Motor neuron (in vitro differentiated cells): ENCODE measurements at regions not wholly inside any gene's neighbourhood (a gene's known extent, or its start where the extent isn't known, plus 50 kb on each side); places are given as distances from the start of the nearest gene placed in this dataset.
A peak's percentile ranks its signal among the peaks of the same experiment; 100 is the strongest.

Experiments used
- ATAC-seq, 8 experiments: fragments of 200-7000 bp; cut with Tn5 transposase; replicated peaks in 6 of 8; 2 replicates each; pipeline ENCODE4 v1.8.0; 2021; ENCODE audit warnings: mild to moderate bottlenecking in 8 of 8, moderate library complexity in 8 of 8
- H3K27ac ChIP-seq, 2 donors: fragments of 250-450 bp; sonication (Bioruptor Pico); 2 replicates each; pipeline ENCODE4 v1.9.0; 2021; ENCODE audit warnings: antibody characterized with exemption in 2 of 2, mild to moderate bottlenecking in 2 of 2, moderate library complexity in 1 of 2
- H3K4me1 ChIP-seq, 2 donors: fragments of 250-450 bp; sonication (Bioruptor Pico); replicated peaks in 1 of 2; 2 replicates each; pipeline ENCODE4 v1.6.1; 2021; ENCODE audit warnings: antibody characterized with exemption in 2 of 2, mild to moderate bottlenecking in 2 of 2, moderate library complexity in 1 of 2
- H3K4me3 ChIP-seq, 5 donors: fragments of 250-450 bp; sonication (Bioruptor Pico); 2 replicates each; pipeline ENCODE4 v1.9.0; 2021; ENCODE audit warnings: antibody characterized with exemption in 5 of 5, mild to moderate bottlenecking in 5 of 5, moderate library complexity in 4 of 5
- WGBS, 10 experiments: fragments of 450-650 bp; shearing (Covaris generic); methylation state at CpG; one replicate each; pipeline ENCODE4 v1.0.0; 2022; 5-methylcytosine and 5-hydroxymethylcytosine counted together
- in situ Hi-C, 9 experiments: fragments of 400-800 bp; cut with MboI; loops; one replicate each; pipeline ENCODE4 v1.15.0; 2021; ENCODE audit warnings: low sequenced_read_pairs in 9 of 9, low pct_unique_long_range_greater_than_20kb in 2 of 9; ENCODE audit not compliant: unreplicated experiment in 9 of 9

GRCh38 chr14:62364800-62365280 lies 602.6 kb downstream of the SNAPC1 start:
- H3K27ac ChIP-seq = no peak overlapping the region
- ATAC-seq = peak in 1 of 8 experiments; percentile 51
- in situ Hi-C loops = no loop called here
- no peak overlapping the region for H3K4me3 ChIP-seq
- WGBS, 10 experiments = 0 to 83% (median 33%) methylated on average over 1 to 4 of the region's 4 CpGs
- H3K4me1 ChIP-seq = peaks cover 2 to 5% of the 10 kb centered on the region in 2 donors

DNA sequence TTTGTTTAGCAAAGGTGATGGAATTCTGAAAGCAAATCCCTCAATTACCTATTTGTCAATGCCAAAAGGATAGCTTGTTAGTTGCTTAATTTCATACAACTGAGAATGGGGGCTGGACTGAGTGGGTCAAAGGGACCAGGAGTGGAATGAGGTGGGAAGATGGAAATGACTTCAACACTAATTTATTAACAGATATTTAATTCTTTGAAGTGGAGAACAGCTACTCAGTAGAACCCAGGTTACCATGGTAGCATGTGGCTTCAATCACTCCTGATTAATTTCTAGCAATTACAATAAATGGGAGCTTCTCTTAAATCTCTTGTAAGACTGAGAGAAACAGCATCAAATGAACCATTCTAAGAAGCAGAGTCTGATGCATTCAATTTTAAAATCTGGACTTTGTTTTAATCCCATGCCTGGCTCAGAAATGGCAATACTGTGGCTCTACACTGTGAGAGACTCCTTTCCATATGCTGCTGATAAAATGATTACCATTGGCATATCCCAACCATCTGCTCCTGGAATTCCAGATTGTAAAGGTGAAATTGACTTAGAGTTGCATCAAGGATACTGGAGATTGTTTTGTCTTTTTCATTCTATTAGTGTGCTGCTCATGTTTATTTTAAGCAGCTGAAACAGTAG lies 607.8 kb downstream of the SNAPC1 start:
- in situ Hi-C loops = no loop called here
- Histone ChIP-seq H3K4me3 (no peak overlapping the region), H3K27ac (no peak overlapping the region), H3K4me1 (peaks cover 3 to 11% of the 10 kb centered on the region in 2 donors)
- peak in 3 of 8 experiments; percentile 46 to 85 (median 57) for ATAC-seq

DNA sequence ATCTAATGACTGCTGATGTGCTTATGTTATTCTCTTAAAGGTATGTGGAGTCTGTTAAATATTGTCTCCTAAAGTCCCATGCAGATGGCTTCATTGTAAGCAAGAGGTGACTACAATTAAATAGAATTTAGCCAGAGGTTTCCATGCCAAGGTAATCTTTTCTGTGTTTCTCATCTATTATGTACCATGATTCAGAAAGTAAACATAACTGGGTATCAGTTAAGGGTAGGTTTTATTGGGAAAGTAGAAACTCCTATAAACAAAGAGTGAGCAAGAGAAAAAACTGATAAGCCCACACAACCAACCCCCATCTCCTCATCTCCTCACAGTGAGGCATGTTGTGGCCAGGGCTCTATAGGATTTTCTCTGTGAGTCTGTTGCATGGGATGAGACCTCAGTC lies 611.7 kb downstream of the SNAPC1 start:
- no peak for ATAC-seq
- no peak overlapping the region for H3K27ac ChIP-seq
- peaks cover 3 to 11% of the 10 kb centered on the region in 2 donors for H3K4me1 ChIP-seq
- in situ Hi-C loops = no loop called here
- H3K4me3 ChIP-seq = no peak overlapping the region

DNA sequence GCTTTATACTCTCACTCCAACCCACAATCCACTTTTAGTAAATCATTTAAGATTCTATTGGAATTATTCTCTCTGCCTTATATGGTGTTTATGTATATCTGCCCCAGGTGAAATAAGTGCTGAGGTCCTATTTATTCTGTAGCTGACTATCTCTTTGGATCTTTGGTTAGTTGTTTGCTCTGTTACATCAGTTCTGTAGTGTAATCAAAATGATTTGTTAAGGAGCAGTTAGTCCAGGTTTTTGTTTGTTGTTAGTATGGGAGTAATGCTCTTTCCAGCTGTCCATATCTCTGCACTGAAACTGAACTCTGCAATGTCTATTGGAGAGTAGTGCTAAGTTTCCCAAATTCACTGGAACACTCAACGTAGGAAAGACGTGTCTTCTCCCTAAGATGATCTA lies 615.8 kb downstream of the SNAPC1 start:
- in situ Hi-C loops = no loop called here

GRCh38 chr14:62381311-62382070 lies 619.3 kb downstream of the SNAPC1 start:
- Histone ChIP-seq H3K4me1 (peaks cover 10 to 25% of the 10 kb centered on the region in 2 donors), H3K4me3 (no peak overlapping the region), H3K27ac (peak overlapping the region in 1 of 2 donors; percentile 52)
- in situ Hi-C loops = no loop called here
- peak in 5 of 8 experiments; percentile 82 to 97 (median 94) for ATAC-seq
- 35 to 83% (median 68%) methylated on average over 1 to 8 of the region's 8 CpGs; no CpG with 5 or more reads in 4 of the 10 experiments for WGBS, 10 experiments

More for the DNA sequence above, 615.8 kb downstream of the SNAPC1 start:
- no peak for ATAC-seq
- H3K27ac ChIP-seq = no peak overlapping the region
- 6 to 95% (median 75%) methylated on average over 2 of the region's 2 CpGs; no CpG with 5 or more reads in 2 of the 10 experiments for WGBS, 10 experiments
- peaks cover 7 to 19% of the 10 kb centered on the region in 2 donors for H3K4me1 ChIP-seq
- no peak overlapping the region for H3K4me3 ChIP-seq

DNA sequence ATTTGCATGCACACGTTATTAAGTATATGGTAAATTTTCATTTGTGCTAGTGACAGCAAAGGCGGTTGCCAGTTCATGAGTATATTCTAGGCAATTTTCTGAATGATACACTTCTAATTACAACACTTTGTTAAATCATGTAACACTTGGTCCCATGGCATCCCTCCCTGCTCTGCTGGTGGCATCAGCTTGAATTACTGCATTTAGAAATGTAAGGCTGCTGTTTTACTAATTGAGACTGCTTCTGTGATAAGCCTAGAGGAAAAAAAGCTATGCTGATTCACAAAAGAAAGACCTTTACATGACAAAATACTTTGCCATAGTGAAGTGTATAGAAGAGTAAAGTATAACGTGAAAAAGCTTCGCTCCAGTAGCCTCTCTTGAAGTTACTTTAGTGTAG lies 636.1 kb downstream of the KCNH5 start:
- Histone ChIP-seq H3K4me1 (peaks cover 3 to 16% of the 10 kb centered on the region in 2 donors), H3K4me3 (no peak overlapping the region), H3K27ac (peak overlapping the region in 1 of 2 donors; percentile 10)
- WGBS, 10 experiments = 0 to 78% (median 37%) methylated on average over 2 to 4 of the region's 4 CpGs
- ATAC-seq = peak in 6 of 8 experiments; percentile 19 to 73 (median 51)
- in situ Hi-C loops = no loop called here

DNA sequence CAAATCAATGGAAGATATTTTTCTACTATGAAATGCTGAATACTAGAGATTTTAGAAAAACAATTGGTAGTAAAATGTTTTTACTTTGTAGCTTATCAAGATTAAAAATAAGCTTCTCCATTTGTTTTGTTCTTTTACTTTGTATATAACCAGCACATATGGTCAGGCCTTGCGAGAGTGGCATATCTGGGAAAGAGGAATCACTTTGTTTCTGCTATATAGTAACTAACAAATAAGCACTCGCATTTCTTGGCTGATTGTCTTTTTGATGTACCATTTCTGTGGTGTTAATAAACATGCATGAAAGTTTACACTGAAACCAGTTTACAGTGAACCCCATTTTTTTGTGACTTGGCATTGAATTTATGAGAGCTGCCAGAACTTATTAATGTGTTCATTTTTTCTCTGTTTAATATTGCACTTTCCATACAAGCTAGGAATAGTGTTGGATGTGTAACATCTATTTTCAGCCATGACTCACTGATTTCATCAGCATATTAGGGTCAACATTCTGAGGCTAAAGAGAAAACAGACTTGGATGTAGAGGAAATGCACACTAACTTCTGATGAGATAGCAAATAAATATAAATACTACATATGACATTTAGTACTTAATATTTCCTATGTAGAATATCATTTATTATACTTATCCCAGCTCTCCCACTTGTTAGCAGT lies 635.5 kb downstream of the KCNH5 start:
- WGBS, 10 experiments = 7 to 100% (median 81%) methylated on average over 1 to 2 of the region's 2 CpGs; no CpG with 5 or more reads in 2 of the 10 experiments
- peak in 7 of 8 experiments; percentile 45 to 97 (median 89) for ATAC-seq
- H3K4me1 ChIP-seq = peaks cover 3 to 16% of the 10 kb centered on the region in 2 donors
- peak overlapping the region in 1 of 2 donors; percentile 10 for H3K27ac ChIP-seq
- no peak overlapping the region for H3K4me3 ChIP-seq
- in situ Hi-C loops = no loop called here

DNA sequence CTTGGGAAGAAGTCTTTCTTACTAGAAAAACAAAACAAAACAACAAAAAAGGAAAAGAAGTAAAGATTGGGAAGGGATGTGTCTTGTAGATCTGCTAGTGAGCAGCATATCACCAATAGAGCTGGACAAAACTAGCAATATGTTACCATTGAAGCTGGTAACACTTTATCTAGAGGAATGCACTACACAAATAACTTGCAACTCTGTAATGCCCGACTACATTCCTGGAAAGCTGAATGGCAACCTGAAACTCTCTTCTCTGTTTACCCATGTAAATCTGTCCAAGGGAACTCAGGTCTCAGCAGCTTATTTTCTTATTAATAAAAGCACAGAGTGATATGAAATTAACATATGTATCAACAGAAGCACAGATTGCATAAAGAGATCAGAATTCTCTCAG lies 624.4 kb downstream of the KCNH5 start:
- H3K4me3 ChIP-seq = no peak overlapping the region
- H3K4me1 ChIP-seq = peaks cover 0 to 3% of the 10 kb centered on the region in 2 donors
- H3K27ac ChIP-seq = no peak overlapping the region
- in situ Hi-C loops = no loop called here
- WGBS, 10 experiments = 0 to 100% (median 76%) methylated on average over 1 of the region's 1 CpG; no CpG with 5 or more reads in 4 of the 10 experiments
- peak in 2 of 8 experiments; percentile 59 to 90 for ATAC-seq

GRCh38 chr14:62428429-62429203 lies 616.6 kb downstream of the KCNH5 start:
- in situ Hi-C loops = no loop called here
- Histone ChIP-seq H3K4me3 (no peak overlapping the region), H3K4me1 (no peaks in the 10 kb centered on the region), H3K27ac (no peak overlapping the region)
- WGBS, 10 experiments = 2 to 92% (median 79%) methylated on average over 1 to 5 of the region's 5 CpGs
- ATAC-seq = peak in 1 of 8 experiments; percentile 34

- in situ Hi-C loops = no loop called here
- no peak overlapping the region for H3K27ac ChIP-seq
- no peaks in the 10 kb centered on the region for H3K4me1 ChIP-seq
- 0 to 100% (median 89%) methylated on average over 1 of the region's 1 CpG; no CpG with 5 or more reads in 2 of the 10 experiments for WGBS, 10 experiments
- H3K4me3 ChIP-seq = no peak overlapping the region
- peak in 2 of 8 experiments; percentile 51 to 71 for ATAC-seq
These were observed 615.6 kb downstream of the KCNH5 start for GRCh38 chr14:62429683-62430082.

DNA sequence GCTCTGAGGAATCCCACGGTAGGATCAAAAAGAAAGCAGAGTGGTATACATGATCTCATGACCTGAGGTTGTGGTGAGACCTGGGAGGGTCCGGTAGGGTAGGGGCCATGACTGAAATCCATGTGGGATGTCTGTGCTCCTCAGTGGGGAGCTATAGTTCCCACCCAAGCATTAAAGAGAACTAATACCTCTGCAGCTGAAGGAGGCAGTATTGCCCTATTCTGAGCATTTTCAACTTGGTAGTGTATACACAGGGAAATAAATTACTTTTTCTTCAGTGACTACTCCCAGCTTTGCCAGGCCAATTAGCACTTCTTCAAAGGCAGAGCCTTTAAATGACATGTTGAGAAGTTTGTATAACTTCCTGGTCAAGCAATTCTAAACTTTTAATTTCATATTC lies 613.8 kb downstream of the KCNH5 start:
- 0 to 100% (median 80%) methylated on average over 1 to 2 of the region's 2 CpGs; no CpG with 5 or more reads in 3 of the 10 experiments for WGBS, 10 experiments
- Histone ChIP-seq H3K27ac (no peak overlapping the region), H3K4me3 (no peak overlapping the region), H3K4me1 (no peaks in the 10 kb centered on the region)
- ATAC-seq = no peak
- in situ Hi-C loops = no loop called here

DNA sequence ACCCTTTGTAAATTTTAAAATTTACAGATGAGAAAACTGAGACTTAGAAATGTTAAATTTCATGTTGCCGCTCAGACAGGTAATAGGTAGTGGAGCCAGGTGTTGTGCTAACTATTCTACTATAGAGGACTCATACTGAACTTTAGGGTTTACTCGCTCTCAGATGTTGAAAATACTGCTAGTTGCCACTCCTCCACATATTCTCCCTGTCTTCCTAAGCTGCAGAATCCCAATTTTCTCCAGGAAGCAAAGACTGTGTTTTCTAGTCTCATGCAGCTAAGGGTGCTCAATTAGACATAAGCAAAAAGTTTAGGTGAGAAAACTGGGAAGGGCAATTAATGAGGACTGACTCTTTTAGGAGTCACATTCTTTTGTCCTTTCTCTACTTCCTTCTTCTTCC lies 612.3 kb downstream of the KCNH5 start:
- Histone ChIP-seq H3K4me1 (no peaks in the 10 kb centered on the region), H3K4me3 (no peak overlapping the region), H3K27ac (no peak overlapping the region)
- in situ Hi-C loops = no loop called here
- 0 to 100% (median 93%) methylated on average over 1 to 2 of the region's 2 CpGs; no CpG with 5 or more reads in 2 of the 10 experiments for WGBS, 10 experiments
- no peak for ATAC-seq
